Panc1 (cell line): ENCODE measurements at regions not wholly inside any gene's neighbourhood (a gene's known extent, or its start where the extent isn't known, plus 50 kb on each side); places are given as distances from the start of the nearest gene placed in this dataset.

Experiments used
- CTCF ChIP-seq: fragments of 450-650 bp; IDR thresholded peaks from 2 replicates; pipeline ENCODE4 v1.5.1; 2017; ENCODE audit warnings: mild to moderate bottlenecking
- POLR2AphosphoS5 ChIP-seq: IDR thresholded peaks from 2 replicates; pipeline ENCODE4 v1.6.1; 2012; ENCODE audit warnings: mild to moderate bottlenecking, low read depth, low read length, moderate library complexity
- TCF7L2 ChIP-seq: IDR thresholded peaks from 2 replicates; pipeline ENCODE4 v1.6.1; 2011; ENCODE audit warnings: mild to moderate bottlenecking, low read depth, low read length, inconsistent platforms
- TF ChIP-seq, protein P1 (sequence below), 2 experiments: IDR thresholded peaks; 2 replicates each; pipeline ENCODE4 v1.6.1; 2011 to 2012; ENCODE audit warnings: low read depth in 2 of 2, control low read depth in 1 of 2, low read length in 1 of 2, mild to moderate bottlenecking in 1 of 2, moderate library complexity in 1 of 2; ENCODE audit not compliant: insufficient read depth in 1 of 2

DNA sequence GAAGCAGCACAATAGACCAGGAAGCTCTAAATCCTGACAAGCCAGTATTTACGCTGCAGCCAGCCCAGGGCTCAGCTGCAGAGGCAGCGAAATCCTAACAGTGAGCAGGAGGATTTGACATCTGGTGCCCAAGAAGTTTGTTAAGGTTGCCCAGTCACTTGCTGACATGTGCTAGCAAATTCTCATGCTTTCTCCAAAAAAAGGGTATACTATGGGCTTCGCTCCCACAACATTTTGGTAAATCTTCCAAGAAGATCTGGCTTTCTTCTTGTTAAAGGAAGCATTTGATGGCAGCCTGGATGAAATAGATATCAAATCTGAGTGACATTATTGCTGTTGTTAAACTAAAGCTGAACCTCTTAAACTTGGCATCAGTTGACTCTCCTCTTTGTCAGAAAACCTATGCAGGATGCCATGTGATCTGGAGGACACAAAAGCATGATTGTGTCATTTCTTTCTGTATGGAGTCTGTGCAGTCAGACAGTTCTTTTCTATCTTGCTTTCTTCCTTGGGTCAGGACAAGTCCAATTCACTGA is 949.7 kb upstream of the RBFOX1 start:
- no peak for TF ChIP-seq CTCF
- no peak for TF ChIP-seq TCF7L2
- no peak for TF ChIP-seq POLR2AphosphoS5
- TF ChIP-seq, protein P1, sequence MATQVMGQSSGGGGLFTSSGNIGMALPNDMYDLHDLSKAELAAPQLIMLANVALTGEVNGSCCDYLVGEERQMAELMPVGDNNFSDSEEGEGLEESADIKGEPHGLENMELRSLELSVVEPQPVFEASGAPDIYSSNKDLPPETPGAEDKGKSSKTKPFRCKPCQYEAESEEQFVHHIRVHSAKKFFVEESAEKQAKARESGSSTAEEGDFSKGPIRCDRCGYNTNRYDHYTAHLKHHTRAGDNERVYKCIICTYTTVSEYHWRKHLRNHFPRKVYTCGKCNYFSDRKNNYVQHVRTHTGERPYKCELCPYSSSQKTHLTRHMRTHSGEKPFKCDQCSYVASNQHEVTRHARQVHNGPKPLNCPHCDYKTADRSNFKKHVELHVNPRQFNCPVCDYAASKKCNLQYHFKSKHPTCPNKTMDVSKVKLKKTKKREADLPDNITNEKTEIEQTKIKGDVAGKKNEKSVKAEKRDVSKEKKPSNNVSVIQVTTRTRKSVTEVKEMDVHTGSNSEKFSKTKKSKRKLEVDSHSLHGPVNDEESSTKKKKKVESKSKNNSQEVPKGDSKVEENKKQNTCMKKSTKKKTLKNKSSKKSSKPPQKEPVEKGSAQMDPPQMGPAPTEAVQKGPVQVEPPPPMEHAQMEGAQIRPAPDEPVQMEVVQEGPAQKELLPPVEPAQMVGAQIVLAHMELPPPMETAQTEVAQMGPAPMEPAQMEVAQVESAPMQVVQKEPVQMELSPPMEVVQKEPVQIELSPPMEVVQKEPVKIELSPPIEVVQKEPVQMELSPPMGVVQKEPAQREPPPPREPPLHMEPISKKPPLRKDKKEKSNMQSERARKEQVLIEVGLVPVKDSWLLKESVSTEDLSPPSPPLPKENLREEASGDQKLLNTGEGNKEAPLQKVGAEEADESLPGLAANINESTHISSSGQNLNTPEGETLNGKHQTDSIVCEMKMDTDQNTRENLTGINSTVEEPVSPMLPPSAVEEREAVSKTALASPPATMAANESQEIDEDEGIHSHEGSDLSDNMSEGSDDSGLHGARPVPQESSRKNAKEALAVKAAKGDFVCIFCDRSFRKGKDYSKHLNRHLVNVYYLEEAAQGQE (IDR thresholded peaks at IDR 0.05; ENCODE audit: insufficient read depth in 1 of 2, low read depth in 2 of 2, low read length in 1 of 2) = no peak
